Left hindlimb (tissue), 1 donor: ENCODE measurements at regions not wholly inside any gene's neighbourhood (a gene's known extent, or its start where the extent isn't known, plus 50 kb on each side); places are given as distances from the start of the nearest gene placed in this dataset.

Source experiments
- DNase-seq: peaks from one replicate; pipeline ENCODE4 v3.0.0-alpha.2; 2018

GRCh38 chr13:63700350-63700749 lies 2284.7 kb upstream of the PCDH20 start:
- DNase-seq, result no peak

GRCh38 chr13:63699948-63700347 lies 2284.3 kb upstream of the PCDH20 start:
- DNase-seq, result no peak

DNA sequence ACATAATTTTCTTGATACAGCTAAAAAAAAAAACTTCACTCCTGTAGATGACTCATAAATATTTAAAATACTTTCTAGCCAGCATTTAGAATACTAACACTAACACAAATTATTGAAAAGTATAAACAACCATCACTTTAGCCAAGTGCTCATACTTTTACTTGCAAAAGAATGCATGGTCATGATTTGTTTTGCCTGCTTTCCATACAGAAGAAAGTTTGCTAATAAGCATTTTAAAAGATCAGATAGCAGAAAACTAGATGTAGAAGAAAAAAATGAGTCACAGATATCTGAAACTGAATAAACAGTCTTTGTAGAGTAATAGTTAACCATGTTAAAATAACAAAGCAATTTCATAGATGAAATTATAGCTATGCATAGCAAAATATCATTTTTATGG lies 2280.4 kb upstream of the PCDH20 start:
- no peak for DNase-seq

DNA sequence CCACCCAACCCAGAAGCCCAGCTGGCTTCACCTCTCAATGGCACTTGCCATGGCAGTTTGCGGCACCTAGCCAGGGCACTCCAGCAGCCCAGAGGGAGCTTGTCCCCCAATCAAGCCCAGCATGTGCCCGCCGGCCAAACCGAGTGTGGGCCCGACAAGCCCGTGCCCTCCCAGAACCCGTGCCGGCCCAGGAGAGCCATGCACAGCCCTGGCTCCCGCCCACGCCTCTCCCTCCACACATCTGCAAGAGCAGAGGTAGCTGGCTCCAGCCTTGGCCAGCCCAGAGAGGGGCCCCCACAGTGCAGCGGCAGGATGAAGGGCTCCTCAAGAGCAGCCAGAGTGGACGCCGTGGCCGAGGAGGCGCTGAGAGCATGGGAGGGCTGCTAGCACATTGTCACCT lies 2278.0 kb upstream of the PCDH20 start:
- no peak for DNase-seq

DNA sequence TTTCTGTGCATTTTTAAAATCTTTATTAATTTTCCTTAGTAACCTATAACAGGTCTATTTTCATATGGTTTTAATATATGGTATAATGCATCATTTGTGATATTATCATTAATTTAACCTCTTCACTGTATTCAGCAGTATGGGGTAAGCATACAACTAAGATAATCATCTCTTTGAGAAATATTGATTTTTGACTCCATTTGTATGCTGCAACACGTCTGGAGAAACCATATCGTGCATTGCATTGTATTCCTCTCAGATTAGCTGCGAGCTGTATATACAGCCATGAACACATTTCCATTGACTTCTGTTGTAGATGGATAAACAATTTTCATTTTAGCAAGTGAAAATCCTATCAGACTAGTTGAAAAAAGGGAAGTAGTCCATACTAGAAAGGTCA lies 2275.8 kb upstream of the PCDH20 start:
- no peak for DNase-seq

DNA sequence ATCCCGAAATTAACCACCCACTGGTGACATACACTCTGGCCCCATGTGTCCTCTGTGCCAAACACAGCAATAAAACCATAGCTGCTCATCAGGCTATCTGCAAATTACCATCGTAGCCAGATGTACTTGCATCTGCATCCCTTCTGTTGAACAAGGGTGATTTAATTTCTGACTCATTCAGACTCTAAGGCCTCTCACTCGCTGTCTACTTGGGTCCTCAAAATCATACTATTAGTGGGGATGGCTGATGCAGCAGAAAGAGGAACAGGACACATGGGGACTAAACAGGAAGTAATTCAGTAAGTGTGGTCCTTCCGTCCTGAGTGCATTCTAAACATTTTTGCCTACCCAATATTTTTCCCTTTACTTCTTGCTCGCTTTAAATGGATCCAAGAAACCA lies 2275.0 kb upstream of the PCDH20 start:
- DNase-seq, result no peak

- DNase-seq, result no peak
Observed at GRCh38 chr13:63684822-63685221, 2269.2 kb upstream of the PCDH20 start.

- DNase-seq, result no peak
Observed at GRCh38 chr13:63680704-63681103, 2265.1 kb upstream of the PCDH20 start.

DNA sequence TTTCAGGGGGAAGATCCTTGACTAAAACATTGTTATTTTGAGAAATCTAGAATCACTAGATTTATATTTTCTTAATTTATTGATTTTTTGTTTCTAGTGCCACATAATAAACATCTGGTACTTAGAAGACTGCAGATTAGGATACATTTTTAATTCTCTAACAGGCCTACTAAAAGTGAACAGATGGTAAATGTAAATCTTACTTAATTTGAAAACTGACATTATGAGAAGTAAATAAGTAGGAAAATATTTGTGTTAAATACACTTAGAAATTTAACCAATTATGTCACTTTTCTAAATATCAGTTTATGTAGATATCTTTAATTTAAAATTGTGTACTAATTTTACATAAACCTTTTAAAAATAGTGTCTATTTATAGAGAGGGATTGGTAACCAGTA lies 2255.6 kb upstream of the PCDH20 start:
- no peak for DNase-seq

- no peak for DNase-seq
Observed at GRCh38 chr13:63651394-63651793, 2235.7 kb upstream of the PCDH20 start.

DNA sequence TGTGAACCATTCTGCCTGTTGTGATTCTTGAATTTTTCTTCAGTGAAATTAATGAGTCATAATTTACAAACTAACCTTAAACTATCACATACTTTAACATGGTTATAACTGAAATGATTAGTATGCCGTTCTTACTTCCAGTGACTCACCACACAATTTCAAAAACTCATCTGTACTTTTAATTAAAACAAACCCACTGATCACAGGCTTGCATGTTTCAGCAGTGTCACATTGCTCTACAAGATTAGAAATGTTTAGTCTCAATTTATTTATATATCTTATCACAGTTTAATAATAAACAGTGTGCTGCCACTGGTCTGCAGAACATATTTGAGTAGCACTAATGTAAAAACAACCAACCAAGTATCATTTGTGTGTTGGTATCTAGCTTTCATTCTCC lies 2227.9 kb upstream of the PCDH20 start:
- no peak for DNase-seq

DNA sequence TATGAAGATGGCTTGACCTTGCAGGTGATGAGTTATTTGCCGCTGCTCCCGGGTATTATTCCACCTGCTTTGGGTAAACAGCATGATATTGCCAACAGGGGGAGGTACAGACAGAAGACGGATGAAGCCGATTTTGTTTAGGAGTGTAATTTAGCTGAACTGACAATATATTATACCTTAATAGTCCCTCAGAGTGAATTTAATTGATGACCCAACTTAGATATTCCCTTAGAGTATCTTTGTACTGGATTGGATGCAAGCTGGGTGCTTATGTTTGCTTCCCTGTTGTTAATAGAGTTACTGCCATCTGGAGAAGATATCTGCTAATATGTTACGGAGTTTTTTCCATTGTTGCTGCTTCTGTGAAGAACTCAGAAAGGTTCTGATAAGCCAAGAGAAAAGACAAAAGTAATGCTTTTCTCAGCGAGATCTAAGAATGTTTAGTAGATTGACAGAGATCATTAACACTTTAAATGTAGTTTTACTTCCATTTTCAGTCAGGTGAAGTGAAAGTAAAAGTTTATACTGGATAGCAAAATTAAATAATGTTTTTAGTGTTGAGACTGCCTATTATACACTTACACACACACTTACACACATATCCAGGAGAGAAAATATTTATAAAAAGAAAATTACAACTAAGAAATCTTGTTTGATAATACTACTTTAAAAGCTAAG lies 2220.8 kb upstream of the PCDH20 start:
- no peak for DNase-seq

DNA sequence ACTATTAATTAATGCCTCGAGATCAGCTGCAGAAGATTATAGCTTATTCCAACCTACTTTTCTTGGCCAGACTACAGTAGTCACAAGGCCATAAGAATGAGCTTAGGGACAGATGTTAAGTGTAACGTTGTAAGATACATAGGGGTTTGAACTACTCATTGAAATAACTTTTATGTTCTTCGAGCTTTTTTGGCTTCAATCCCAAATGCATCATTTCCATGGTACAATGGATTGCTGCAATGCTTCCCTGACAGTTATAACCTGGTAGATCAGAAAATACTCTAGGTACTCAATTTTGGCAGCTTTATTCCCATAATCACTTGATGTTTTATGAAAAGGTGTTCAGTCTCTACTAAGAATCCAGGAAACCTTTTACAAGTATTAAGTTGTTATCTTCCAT lies 2216.7 kb upstream of the PCDH20 start:
- DNase-seq, result no peak

DNA sequence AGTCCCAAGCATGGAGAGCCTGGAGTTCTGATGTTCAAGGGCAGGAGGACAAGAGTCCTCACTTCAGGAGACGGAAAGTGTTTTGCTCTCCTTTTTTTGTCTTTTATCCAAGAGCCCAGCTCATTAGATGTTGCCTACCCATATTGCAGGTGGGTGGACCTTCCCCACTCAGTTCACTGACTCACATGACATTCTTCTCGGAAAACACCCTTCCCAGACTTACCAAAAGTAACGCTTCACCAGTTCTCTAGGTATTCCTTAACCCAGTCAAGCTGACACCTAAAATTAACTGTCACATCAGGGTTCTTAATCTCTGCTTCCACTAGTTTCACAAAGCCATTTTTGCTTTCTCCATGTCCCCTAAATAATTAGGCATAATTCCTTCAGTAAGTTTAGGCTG lies 2215.4 kb upstream of the PCDH20 start:
- DNase-seq, result no peak

DNA sequence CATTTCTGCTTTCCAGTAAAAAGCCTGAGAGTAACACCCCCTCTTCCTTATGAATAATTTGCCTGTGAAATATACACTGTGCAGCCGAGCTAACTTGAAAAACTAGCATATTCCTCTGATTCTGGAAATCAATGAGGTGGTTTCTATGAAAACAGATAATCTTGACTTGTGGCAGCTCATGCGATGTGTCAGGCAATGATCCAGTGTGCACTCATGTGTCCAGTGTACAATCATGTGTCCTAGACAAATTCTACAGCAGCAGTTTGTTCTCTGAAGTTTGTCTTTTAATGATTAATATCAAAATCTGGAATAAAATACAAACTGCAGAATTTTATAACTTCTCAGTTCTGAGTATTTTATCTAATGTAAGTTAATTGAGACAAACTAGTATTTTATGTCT lies 2213.9 kb upstream of the PCDH20 start:
- DNase-seq, result no peak

GRCh38 chr13:63628310-63628709 lies 2212.7 kb upstream of the PCDH20 start:
- no peak for DNase-seq

GRCh38 chr13:63625869-63626268 lies 2210.2 kb upstream of the PCDH20 start:
- DNase-seq, result no peak

DNA sequence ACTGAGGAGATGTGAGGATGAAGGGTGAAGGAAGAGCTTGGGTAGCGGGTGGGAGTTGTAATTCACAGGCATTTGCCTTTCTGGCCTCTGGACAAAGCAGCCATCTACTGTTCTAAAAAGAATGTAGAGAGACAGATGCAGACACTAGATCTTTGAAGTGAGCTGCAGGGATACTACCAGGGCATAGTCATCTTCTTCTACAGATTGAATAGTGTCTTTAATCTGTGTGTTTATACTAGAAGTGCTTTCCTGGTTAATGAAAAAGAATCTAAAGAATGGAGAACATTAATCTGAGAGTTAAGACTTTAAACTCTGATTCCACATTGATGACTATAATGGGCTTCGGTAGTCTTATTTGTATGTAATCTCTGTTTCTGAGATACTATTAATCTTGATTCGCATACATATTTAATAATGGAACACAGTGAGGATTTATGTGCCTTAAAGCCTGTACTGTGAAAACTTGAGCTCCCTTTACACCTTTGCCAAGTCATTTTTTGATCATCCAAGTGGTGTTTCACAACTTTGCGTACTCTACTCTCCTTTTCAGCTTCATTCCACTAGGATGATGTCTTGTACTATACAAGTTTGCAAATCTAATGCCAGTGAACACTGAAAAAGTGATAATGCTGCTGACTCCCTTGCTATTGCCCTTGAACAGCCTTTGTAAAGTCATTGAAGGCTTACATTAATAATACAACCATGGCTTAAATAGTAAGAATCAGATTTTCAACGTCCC lies 2199.4 kb upstream of the PCDH20 start:
- no peak for DNase-seq

- DNase-seq, result no peak
Observed at GRCh38 chr13:63607153-63607552, 2191.5 kb upstream of the PCDH20 start.

DNA sequence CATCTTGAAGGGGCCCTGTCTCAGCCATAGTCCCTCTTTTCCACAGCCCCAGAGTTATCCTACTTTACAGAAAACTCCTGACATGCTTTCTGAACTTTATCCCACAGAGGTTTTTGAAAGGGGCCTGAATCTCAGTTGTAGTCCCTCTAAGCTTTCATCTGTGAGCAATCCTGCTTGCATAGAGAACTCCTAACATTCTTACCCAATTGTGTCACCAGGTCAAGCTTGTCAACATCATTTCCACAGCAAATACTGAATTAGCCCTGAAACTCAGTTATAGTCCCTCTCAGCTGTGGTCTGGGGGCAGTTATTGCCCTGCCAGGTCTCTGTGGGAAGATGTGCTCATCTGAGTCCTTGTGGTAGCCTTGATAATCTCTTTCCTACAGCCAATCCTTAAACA lies 2190.3 kb upstream of the PCDH20 start:
- DNase-seq, result no peak

GRCh38 chr13:63605403-63605802 lies 2189.8 kb upstream of the PCDH20 start:
- no peak for DNase-seq

DNA sequence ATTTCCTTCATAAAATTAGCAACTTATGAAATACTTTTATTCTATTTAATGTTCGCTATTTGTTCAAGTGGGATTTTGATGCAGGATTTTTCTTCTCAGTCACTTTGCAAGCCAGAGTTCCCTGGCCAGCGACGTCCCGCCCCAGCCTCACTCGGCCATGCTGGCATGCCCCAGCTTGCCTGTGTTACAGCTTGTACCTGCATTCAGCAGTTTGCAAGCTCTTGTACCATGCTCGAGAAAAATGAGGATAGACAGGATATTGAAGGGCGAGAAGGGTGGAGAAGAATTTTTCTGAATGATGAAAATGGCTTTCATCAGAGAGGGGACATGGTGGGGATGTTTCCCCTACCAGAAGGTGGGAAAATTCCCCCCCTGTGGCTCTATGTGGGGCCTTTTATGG lies 2180.2 kb upstream of the PCDH20 start:
- no peak for DNase-seq

- DNase-seq, result no peak
Observed at GRCh38 chr13:63586467-63586866, 2170.8 kb upstream of the PCDH20 start.

GRCh38 chr13:63578796-63579195 lies 2163.1 kb upstream of the PCDH20 start:
- DNase-seq, result no peak

- DNase-seq, result no peak
Observed at GRCh38 chr13:63567031-63567430, 2151.4 kb upstream of the PCDH20 start.
